Stimulated activated CD8-positive, alpha-beta memory T cell treated with anti-CD3 and anti-CD28 coated beads, Interleukin-12 subunit alpha, Interleukin-12 subunit beta, amount 100 ng/mL, for 24 hours (primary cell): ENCODE measurements at regions not wholly inside any gene's neighbourhood (a gene's known extent, or its start where the extent isn't known, plus 50 kb on each side); places are given as distances from the start of the nearest gene placed in this dataset.

Source experiments
- DNase-seq: peaks from one replicate; pipeline ENCODE4 v3.0.0-alpha.2; 2020; ENCODE audit errors: extremely low read depth

DNA sequence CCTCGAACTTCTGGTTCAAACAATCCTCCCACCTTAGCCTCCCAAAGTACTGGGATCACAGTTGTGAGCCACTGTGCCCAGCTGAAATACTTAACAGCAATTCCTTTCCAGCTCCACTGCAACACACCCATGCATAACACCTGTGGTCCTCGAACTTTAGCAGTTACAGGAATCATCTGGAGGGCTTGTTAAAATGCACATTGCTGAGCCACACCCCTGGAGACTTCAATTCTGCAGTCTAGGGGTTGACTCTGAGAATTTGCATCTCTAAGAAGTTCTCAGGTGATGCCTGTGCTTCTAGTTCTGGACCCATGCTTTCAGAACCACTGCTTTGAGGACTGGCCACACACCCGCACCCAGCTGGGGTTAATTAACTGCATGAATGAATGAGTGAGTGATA is 53.1 kb upstream of the UBL3 start:
- DNase-seq, result no peak

DNA sequence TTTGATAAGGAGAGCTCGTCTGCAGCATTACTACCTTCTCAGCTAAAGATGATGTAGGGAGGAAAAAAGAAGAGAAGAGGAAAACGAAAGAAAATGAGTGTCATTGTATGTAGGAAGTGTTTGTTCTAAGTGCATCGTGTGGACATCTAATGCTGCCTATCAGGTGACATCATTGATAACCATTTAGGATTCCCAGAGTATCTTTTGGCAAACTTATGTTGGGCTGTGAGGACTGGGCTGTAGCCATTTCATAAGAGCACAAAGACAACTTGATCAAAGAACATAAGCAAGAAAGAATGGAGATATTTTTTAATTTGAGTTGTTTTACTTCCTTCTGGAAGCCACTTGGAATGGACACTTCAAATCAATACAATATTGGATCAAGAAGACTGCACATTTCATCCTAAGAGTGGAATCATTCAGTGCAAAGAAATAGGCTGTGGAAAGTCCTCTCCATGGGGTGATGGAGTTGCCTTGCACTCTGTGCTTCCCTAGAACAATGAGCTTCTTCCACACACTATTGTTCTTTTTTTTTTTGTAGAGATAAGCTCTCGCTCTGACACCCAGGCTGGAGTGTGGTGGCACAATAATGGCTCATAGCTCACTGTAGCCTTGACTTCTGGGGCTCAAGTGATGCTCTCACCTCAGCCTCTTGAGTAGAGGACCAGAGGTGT is 52.4 kb upstream of the UBL3 start:
- DNase-seq, result no peak

- DNase-seq, result no peak
Measured at GRCh38 chr13:29901710-29902631, 51.6 kb upstream of the UBL3 start.
